Activated CD8-positive, alpha-beta T cell treated with anti-CD3 and anti-CD28 coated beads for 36 hours (primary cell): ENCODE measurements at regions not wholly inside any gene's neighbourhood (a gene's known extent, or its start where the extent isn't known, plus 50 kb on each side); places are given as distances from the start of the nearest gene placed in this dataset.

ENCODE experiments used
- ATAC-seq: fragments of 200-7000 bp; cut with Tn5 transposase; one replicate; pipeline ENCODE4 v1.10.0; 2021; ENCODE audit warnings: mild to moderate bottlenecking, moderate library complexity
- CTCF ChIA-PET: fragments of 350-600 bp; sonication (Branson Sonifier 250); formaldehyde crosslinking; loops from one replicate; lab custom pipeline; 2021; ENCODE audit warnings: antibody characterized with exemption; lab: Charles Lee
- POLR2A ChIA-PET: fragments of 350-600 bp; sonication (Branson Sonifier 250); formaldehyde crosslinking; loops from one replicate; lab custom pipeline; 2021; ENCODE audit warnings: antibody characterized with exemption; lab: Charles Lee
- DNase-seq: peaks from one replicate; pipeline ENCODE4 v3.0.0-alpha.2; 2020
- H3K27ac Mint-ChIP-seq: one replicate; pipeline ENCODE4 v1.8.0; 2021; ENCODE audit warnings: mild to moderate bottlenecking, mixed read lengths
- H3K27me3 Mint-ChIP-seq: one replicate; pipeline ENCODE4 v1.8.0; 2021; ENCODE audit warnings: mixed read lengths
- H3K36me3 Mint-ChIP-seq: one replicate; pipeline ENCODE4 v1.8.0; 2021; ENCODE audit warnings: low read depth, mixed read lengths
- H3K4me1 Mint-ChIP-seq: one replicate; pipeline ENCODE4 v1.8.0; 2021; ENCODE audit warnings: low read depth, mixed read lengths
- H3K4me3 Mint-ChIP-seq: one replicate; pipeline ENCODE4 v1.8.0; 2021; ENCODE audit warnings: mild to moderate bottlenecking, moderate library complexity, mixed read lengths
- H3K9me3 Mint-ChIP-seq: one replicate; pipeline ENCODE4 v1.8.0; 2021; ENCODE audit warnings: mixed read lengths
- CTCF ChIP-seq: fragments of 200-600 bp; IDR thresholded peaks from one replicate; pipeline ENCODE4 v1.8.0; 2022; ENCODE audit warnings: antibody characterized with exemption, mild to moderate bottlenecking
- intact Hi-C: fragments of 100-400 bp; cut with micrococcal nuclease; formaldehyde crosslinking; loops from one replicate; pipeline ENCODE4 v1.10.0; 2022

DNA sequence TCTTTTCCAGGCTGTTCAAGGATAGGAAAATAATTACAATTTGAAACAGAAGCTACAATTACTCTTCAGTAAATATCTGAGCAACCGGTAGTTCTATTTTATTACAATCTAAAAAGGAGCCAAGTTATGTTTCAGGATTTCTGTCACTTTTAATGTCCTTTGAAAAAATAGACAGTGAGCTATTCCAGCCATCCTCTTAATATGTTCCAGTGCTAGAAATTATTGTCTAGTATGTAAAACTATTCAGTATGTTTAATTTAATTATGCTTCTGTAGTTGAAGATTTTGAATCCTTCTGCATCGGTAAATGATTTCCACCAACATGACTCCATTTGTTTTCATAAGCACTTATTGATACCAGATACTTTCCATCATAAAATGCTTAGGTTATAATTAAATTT is 129.6 kb upstream of the SEMA3D start:
- Mint-ChIP-seq H3K4me1 (no peaks in the 10 kb centered on the region), H3K27me3 (no peaks in the 10 kb centered on the region), H3K4me3 (no peak overlapping the region), H3K9me3 (no peaks in the 10 kb centered on the region), H3K27ac (no peak overlapping the region), H3K36me3 (no peaks in the 10 kb centered on the region)
- CTCF ChIA-PET = no interaction called here
- POLR2A ChIA-PET = no interaction called here
- no peak for DNase-seq
- no peak for ATAC-seq
- intact Hi-C loops = loop anchor here (5.0 kb wide), 1 partner anchor 1054 kb away; no protein-coding TSS in a partner anchor
- no peak for TF ChIP-seq CTCF

DNA sequence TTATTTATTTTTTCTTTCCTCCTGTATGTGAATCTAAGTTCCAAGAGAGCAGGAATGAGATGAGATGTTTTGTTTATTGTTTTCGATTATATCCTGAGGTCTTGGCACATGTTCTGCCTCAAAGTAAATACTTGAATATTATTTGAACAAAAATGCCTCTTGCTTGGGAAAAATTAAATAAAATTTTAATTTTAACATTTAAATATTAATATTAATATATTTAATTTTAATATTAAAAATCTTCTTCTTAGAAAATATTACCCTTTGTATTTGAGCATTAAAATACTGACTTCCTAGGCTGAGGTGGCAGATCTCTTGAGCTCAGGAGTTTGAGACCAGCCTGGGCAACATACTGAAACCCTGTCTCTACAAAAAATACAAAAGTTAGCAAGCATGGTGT is 123.4 kb upstream of the SEMA3D start:
- ChIA-PET CTCF (no interaction called here), POLR2A (no interaction called here)
- no peak overlapping the region for H3K4me3 Mint-ChIP-seq
- no peaks in the 10 kb centered on the region for H3K36me3 Mint-ChIP-seq
- no peaks in the 10 kb centered on the region for H3K27me3 Mint-ChIP-seq
- no peak for DNase-seq
- intact Hi-C loops = no loop called here
- no peak for TF ChIP-seq CTCF
- H3K4me1 Mint-ChIP-seq = no peaks in the 10 kb centered on the region
- H3K9me3 Mint-ChIP-seq = peaks cover 2% of the 10 kb centered on the region
- no peak overlapping the region for H3K27ac Mint-ChIP-seq
- ATAC-seq = no peak

DNA sequence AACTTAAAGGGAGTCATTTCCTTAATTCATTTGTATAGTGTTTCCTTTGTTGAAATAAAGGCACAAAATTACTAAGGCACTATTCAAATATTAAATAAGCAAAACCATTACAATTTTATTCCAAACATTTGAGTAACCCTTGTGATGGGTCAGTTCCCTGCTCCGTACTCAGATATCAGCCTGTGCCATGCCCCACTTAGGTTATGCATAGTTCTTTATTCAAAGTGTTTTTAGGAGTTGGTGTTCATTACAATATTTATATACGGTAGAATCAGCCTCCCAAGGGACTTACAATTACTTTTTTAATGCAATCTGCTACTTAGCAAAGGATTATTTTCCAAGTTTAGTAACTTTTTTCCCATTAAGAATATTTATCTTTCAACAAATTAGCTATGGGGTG is 119.3 kb upstream of the SEMA3D start:
- ChIA-PET POLR2A (no interaction called here), CTCF (no interaction called here)
- intact Hi-C loops = no loop called here
- no peaks in the 10 kb centered on the region for H3K36me3 Mint-ChIP-seq
- no peaks in the 10 kb centered on the region for H3K27me3 Mint-ChIP-seq
- no peaks in the 10 kb centered on the region for H3K4me1 Mint-ChIP-seq
- H3K9me3 Mint-ChIP-seq = peaks cover 4% of the 10 kb centered on the region
- no peak for ATAC-seq
- no peak for TF ChIP-seq CTCF
- no peak overlapping the region for H3K27ac Mint-ChIP-seq
- DNase-seq = no peak
- no peak overlapping the region for H3K4me3 Mint-ChIP-seq

DNA sequence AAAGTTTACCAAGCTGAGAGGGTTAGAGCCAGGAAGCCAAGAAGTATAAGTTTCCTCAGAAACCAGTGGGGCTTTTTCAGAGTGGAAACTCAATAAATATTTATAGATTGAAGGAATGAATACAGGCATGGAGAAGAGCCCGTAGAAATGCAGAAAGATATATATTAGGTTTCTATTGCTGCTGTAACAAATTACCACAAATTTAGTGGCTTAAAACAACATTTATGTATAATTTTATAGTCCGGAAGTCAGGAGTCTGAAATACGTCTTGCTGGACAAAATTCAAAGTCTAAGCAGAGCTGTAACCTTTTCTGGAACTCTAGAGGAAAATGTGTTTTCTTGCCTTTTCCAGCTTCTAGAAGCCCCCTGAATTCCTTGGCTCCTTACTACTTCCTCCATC is 107.3 kb upstream of the SEMA3D start:
- CTCF ChIA-PET = no interaction called here
- Mint-ChIP-seq H3K27ac (no peak overlapping the region), H3K4me3 (no peak overlapping the region)

DNA sequence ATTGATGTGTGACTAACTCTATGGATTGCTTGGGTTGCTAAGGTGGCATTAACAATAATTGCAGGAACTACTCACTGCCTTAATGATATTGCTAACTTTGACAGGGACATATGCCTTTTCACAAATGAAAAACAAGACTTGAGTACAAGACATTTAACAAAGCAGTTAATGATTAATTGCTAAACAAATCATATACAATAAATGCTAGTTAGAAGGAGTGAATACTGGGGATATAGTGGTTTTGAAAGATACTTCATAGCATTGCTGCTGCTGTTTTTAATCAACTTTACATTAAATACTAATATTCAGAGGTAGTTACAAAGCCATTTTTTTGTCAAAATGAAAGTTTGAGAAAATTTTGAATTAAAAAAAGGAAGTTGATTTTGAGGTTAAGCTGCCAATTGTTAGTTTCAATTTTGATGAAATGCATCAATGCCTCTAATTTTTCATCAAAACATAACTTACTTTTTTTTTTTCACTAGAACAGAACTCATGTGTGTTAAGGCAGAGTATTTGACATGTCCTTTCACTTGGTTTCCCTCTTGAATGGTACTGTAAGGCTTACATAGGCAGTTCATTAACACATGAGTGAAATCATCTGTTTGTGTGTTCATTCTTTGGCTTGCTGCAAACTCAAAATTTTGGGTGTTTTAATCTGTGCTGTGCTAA is 106.2 kb upstream of the SEMA3D start:
- H3K4me1 Mint-ChIP-seq = no peaks in the 10 kb centered on the region
- no peak overlapping the region for H3K27ac Mint-ChIP-seq
- POLR2A ChIA-PET = no interaction called here
- H3K9me3 Mint-ChIP-seq = no peaks in the 10 kb centered on the region
- no peak overlapping the region for H3K4me3 Mint-ChIP-seq
- TF ChIP-seq CTCF = no peak
- no peaks in the 10 kb centered on the region for H3K27me3 Mint-ChIP-seq
- CTCF ChIA-PET = no interaction called here
- H3K36me3 Mint-ChIP-seq = no peaks in the 10 kb centered on the region
- DNase-seq (no peak), ATAC-seq (no peak)
- intact Hi-C loops = no loop called here

More for the DNA sequence above, 107.3 kb upstream of the SEMA3D start:
- POLR2A ChIA-PET = no interaction called here
- intact Hi-C loops = no loop called here
- Mint-ChIP-seq H3K36me3 (no peaks in the 10 kb centered on the region), H3K4me1 (no peaks in the 10 kb centered on the region), H3K9me3 (no peaks in the 10 kb centered on the region), H3K27me3 (no peaks in the 10 kb centered on the region)
- DNase-seq = no peak
- ATAC-seq = no peak
- no peak for TF ChIP-seq CTCF
